ENCODE measurements at regions not wholly inside any gene's neighbourhood (a gene's known extent, or its start where the extent isn't known, plus 50 kb on each side); places are given as distances from the start of the nearest gene placed in this dataset.

DNA sequence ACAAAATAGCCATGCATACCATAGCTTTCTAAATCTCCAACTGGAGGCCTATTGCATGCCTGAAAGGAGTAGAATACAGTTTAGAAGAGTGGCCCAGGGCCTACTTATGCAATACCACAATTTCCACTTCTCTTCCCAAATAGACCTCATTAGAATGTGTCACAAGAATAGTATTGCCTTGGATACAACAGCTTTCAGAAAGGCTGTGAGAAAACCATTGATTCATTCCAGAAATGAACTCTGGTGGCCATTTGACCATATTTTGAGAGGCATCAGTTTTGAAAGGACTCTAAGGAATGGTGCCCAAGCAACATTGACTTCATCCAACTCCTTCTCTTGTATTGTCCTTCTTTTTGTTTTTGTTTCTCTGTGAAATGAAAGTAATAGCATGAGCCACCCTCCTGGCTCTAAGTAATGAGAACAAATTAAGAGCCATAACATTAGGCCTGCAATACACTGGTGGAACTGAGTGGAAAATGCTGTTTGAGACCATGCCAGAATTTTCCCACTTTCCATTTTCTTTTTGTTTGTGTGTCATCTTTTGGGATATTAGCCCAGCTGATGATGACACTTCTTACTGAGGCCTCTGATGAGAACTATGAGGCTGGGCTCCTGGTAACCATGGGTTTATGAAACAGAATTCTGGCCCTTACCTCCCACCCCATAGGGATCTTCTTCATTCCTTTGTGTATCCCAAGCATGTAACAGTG lies 90.2 kb downstream of the TMEM174 start:
- H3K4me3 ChIP-seq (ENCODE audit: low read depth, low read length, poor library complexity, severe bottlenecking) = no peak overlapping the region
- no peaks in the 10 kb centered on the region for H3K79me2 ChIP-seq (ENCODE audit: insufficient read depth, low read depth, low read length)
- H3K4me2 ChIP-seq (ENCODE audit: low read length) = no peak overlapping the region
- ChIA-PET POLR2A (no interaction called here), CTCF (ENCODE audit: unreplicated experiment) (no interaction called here)
- H3K9me2 ChIP-seq (ENCODE audit: insufficient read depth, low read length) = no peaks in the 10 kb centered on the region
- no peaks in the 10 kb centered on the region for H3K9me3 ChIP-seq (ENCODE audit: low read length)
- H4K20me1 ChIP-seq (ENCODE audit: insufficient read depth, low read length) = no peaks in the 10 kb centered on the region
- no peak for DNase-seq (ENCODE audit: low spot score)
- no peaks in the 10 kb centered on the region for H3K36me3 ChIP-seq (ENCODE audit: insufficient read depth, low read length)
- TF ChIP-seq, protein P1, sequence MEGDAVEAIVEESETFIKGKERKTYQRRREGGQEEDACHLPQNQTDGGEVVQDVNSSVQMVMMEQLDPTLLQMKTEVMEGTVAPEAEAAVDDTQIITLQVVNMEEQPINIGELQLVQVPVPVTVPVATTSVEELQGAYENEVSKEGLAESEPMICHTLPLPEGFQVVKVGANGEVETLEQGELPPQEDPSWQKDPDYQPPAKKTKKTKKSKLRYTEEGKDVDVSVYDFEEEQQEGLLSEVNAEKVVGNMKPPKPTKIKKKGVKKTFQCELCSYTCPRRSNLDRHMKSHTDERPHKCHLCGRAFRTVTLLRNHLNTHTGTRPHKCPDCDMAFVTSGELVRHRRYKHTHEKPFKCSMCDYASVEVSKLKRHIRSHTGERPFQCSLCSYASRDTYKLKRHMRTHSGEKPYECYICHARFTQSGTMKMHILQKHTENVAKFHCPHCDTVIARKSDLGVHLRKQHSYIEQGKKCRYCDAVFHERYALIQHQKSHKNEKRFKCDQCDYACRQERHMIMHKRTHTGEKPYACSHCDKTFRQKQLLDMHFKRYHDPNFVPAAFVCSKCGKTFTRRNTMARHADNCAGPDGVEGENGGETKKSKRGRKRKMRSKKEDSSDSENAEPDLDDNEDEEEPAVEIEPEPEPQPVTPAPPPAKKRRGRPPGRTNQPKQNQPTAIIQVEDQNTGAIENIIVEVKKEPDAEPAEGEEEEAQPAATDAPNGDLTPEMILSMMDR (conservative IDR thresholded peaks at IDR 0.05; ENCODE audit: low read length) = no peak
- no peak for TF ChIP-seq EZH2phosphoT487 (IDR thresholded peaks at IDR 0.05; ENCODE audit: borderline replicate concordance, low read depth, low read length)
- intact Hi-C loops (cut with micrococcal nuclease; ENCODE audit: unreplicated experiment) = no loop called here
- BruUV-seq (replicated peaks) = no TSS peak
- no peak overlapping the region for H3K27ac ChIP-seq (ENCODE audit: low read depth, low read length, poor library complexity, severe bottlenecking)
- no peak overlapping the region for H2AFZ ChIP-seq (ENCODE audit: low read length)
- H3K4me1 ChIP-seq (ENCODE audit: insufficient read depth, low read length, poor library complexity, severe bottlenecking) = no peaks in the 10 kb centered on the region

- POLR2A ChIA-PET = interaction anchor here (1.4 kb wide), 1 partner anchor 10 kb away, joined by 3 read pairs; no protein-coding TSS in a partner anchor
- no peak overlapping the region for H3K4me3 ChIP-seq (ENCODE audit: low read depth, low read length, poor library complexity, severe bottlenecking)
- no peaks in the 10 kb centered on the region for H4K20me1 ChIP-seq (ENCODE audit: insufficient read depth, low read length)
- BruUV-seq (replicated peaks) = no TSS peak
- intact Hi-C loops (cut with micrococcal nuclease; ENCODE audit: unreplicated experiment) = no loop called here
- CTCF ChIA-PET (ENCODE audit: unreplicated experiment) = no interaction called here
- H3K36me3 ChIP-seq (ENCODE audit: insufficient read depth, low read length) = no peaks in the 10 kb centered on the region
- H3K4me1 ChIP-seq (ENCODE audit: insufficient read depth, low read length, poor library complexity, severe bottlenecking) = no peaks in the 10 kb centered on the region
- H2AFZ ChIP-seq (ENCODE audit: low read length) = no peak overlapping the region
- DNase-seq (ENCODE audit: low spot score) = no peak
- no peak overlapping the region for H3K4me2 ChIP-seq (ENCODE audit: low read length)
- no peaks in the 10 kb centered on the region for H3K9me2 ChIP-seq (ENCODE audit: insufficient read depth, low read length)
- TF ChIP-seq, protein P1 (conservative IDR thresholded peaks at IDR 0.05; ENCODE audit: low read length) = no peak
- TF ChIP-seq EZH2phosphoT487 (IDR thresholded peaks at IDR 0.05; ENCODE audit: borderline replicate concordance, low read depth, low read length) = no peak
- H3K9me3 ChIP-seq (ENCODE audit: low read length) = no peaks in the 10 kb centered on the region
- no peak overlapping the region for H3K27ac ChIP-seq (ENCODE audit: low read depth, low read length, poor library complexity, severe bottlenecking)
- H3K79me2 ChIP-seq (ENCODE audit: insufficient read depth, low read depth, low read length) = no peaks in the 10 kb centered on the region
These were observed 83.9 kb downstream of the TMEM174 start for GRCh38 chr5:73256862-73257261.

DNA sequence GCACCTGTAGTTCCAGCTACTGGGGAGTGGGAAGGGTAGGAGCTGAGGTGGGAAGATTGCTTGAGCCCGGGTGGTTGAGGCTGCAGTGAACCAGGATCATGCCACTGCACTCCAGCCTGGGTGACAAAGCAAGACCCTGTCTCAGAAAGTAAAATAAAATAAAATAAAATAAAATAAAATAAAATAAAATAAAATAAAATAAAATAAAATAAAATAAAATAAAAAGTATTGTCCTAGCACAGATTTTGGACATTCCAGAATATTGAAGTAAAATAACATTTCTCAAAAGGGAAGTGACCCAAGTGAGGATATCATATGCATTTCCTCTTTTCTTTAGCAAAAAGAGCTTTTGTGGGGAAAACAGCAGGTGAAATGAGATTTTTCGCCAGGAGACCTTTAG lies 83.5 kb downstream of the TMEM174 start:
- H4K20me1 ChIP-seq (ENCODE audit: insufficient read depth, low read length) = no peaks in the 10 kb centered on the region
- no peak overlapping the region for H3K4me2 ChIP-seq (ENCODE audit: low read length)
- H3K79me2 ChIP-seq (ENCODE audit: insufficient read depth, low read depth, low read length) = no peaks in the 10 kb centered on the region
- CTCF ChIA-PET (ENCODE audit: unreplicated experiment) = no interaction called here
- no TSS peak for BruUV-seq (replicated peaks)
- H3K9me3 ChIP-seq (ENCODE audit: low read length) = no peaks in the 10 kb centered on the region
- no peak overlapping the region for H3K4me3 ChIP-seq (ENCODE audit: low read depth, low read length, poor library complexity, severe bottlenecking)
- H2AFZ ChIP-seq (ENCODE audit: low read length) = no peak overlapping the region
- TF ChIP-seq EZH2phosphoT487 (IDR thresholded peaks at IDR 0.05; ENCODE audit: borderline replicate concordance, low read depth, low read length) = no peak
- TF ChIP-seq, protein P1 (conservative IDR thresholded peaks at IDR 0.05; ENCODE audit: low read length) = no peak
- no peaks in the 10 kb centered on the region for H3K36me3 ChIP-seq (ENCODE audit: insufficient read depth, low read length)
- intact Hi-C loops (cut with micrococcal nuclease; ENCODE audit: unreplicated experiment) = no loop called here
- POLR2A ChIA-PET = interaction anchor here (1.4 kb wide), 1 partner anchor 10 kb away, joined by 3 read pairs; no protein-coding TSS in a partner anchor
- no peaks in the 10 kb centered on the region for H3K9me2 ChIP-seq (ENCODE audit: insufficient read depth, low read length)
- DNase-seq (ENCODE audit: low spot score) = no peak
- no peak overlapping the region for H3K27ac ChIP-seq (ENCODE audit: low read depth, low read length, poor library complexity, severe bottlenecking)
- H3K4me1 ChIP-seq (ENCODE audit: insufficient read depth, low read length, poor library complexity, severe bottlenecking) = no peaks in the 10 kb centered on the region
